PFSK-1 (cell line): ENCODE measurements at regions not wholly inside any gene's neighbourhood (a gene's known extent, or its start where the extent isn't known, plus 50 kb on each side); places are given as distances from the start of the nearest gene placed in this dataset.

Experiments
- POLR2AphosphoS5 ChIP-seq: IDR thresholded peaks from 2 replicates; pipeline ENCODE4 v1.6.1; 2012; ENCODE audit warnings: low read depth, mild to moderate bottlenecking, control low read depth, low read length, moderate library complexity
- REST ChIP-seq, 2 experiments: IDR thresholded peaks; 2 replicates each; pipeline versions ENCODE4 v1.6.1 to v1.8.0; 2011 to 2012; ENCODE audit warnings: low read depth in 2 of 2, low read length in 2 of 2, control low read depth in 1 of 2, inconsistent platforms in 1 of 2, mild to moderate bottlenecking in 1 of 2, moderate library complexity in 1 of 2; ENCODE audit not compliant: insufficient read depth in 1 of 2
- SIN3A ChIP-seq: IDR thresholded peaks from 2 replicates; pipeline ENCODE4 v1.6.1; 2012; ENCODE audit warnings: mild to moderate bottlenecking, low read length, moderate library complexity, borderline replicate concordance; ENCODE audit not compliant: insufficient read depth
- TAF1 ChIP-seq: IDR thresholded peaks from 2 replicates; pipeline ENCODE4 v1.6.1; 2012; ENCODE audit warnings: low read length, control low read depth, borderline replicate concordance; ENCODE audit not compliant: insufficient read depth

- TF ChIP-seq TAF1: no peak
- no peak for TF ChIP-seq POLR2AphosphoS5
- no peak for TF ChIP-seq SIN3A
- TF ChIP-seq REST (IDR thresholded peaks at IDR 0.05; ENCODE audit: insufficient read depth in 1 of 2, low read depth in 2 of 2, low read length in 2 of 2): no peak
These were observed 609.3 kb downstream of the GBE1 start for GRCh38 chr3:81152156-81152555.
